ENCODE measurements at regions not wholly inside any gene's neighbourhood (a gene's known extent, or its start where the extent isn't known, plus 50 kb on each side); places are given as distances from the start of the nearest gene placed in this dataset.

DNA sequence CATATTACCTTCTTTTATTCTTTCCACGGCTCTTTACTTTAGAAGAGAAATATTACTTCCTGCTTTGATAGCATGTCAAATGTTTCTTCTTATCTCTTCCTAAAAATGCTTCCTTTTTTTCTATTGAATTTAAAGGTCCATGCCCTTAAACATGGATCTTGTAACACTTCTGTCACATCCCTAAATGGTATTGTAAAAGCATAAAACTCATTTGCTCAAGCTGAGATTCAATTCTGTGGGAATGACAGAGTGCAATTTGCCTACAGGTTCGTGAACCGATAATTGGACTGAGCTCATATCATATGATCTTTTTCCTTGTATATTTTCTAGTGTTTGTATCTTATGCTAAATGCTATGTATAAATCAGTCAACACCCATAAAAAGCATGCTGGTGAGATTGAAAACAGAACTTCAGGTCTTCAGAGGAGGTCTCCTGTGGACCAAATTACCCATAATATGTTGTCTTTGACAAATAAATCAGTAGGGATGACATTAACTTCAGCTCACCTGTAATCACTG, 429.3 kb downstream of the TMEM232 start:
- Histone ChIP-seq H3K9me2 (ENCODE audit: insufficient read depth) (peaks cover 6% of the 10 kb centered on the region; the same call in 1 of the 2 replicates), H3F3A (replicated peaks; ENCODE audit: low read depth) (no peaks in the 10 kb centered on the region), H3K27ac (ENCODE audit: low read depth) (no peak overlapping the region), H4K20me1 (replicated peaks; ENCODE audit: insufficient read depth) (no peaks in the 10 kb centered on the region), H3K36me3 (ENCODE audit: insufficient read depth) (no peaks in the 10 kb centered on the region), H2AFZ (no peak overlapping the region), H3K79me2 (replicated peaks; ENCODE audit: insufficient read depth) (no peaks in the 10 kb centered on the region), H3K4me1 (ENCODE audit: insufficient read depth) (no peaks in the 10 kb centered on the region), H3K4me2 (no peak overlapping the region), H3K4me3 (no peak overlapping the region), H3K27me3 (ENCODE audit: insufficient read depth) (no peaks in the 10 kb centered on the region)
- DNase-seq (ENCODE audit: low spot score) (no peak), ATAC-seq (no peak)
- TF ChIP-seq, protein P1, sequence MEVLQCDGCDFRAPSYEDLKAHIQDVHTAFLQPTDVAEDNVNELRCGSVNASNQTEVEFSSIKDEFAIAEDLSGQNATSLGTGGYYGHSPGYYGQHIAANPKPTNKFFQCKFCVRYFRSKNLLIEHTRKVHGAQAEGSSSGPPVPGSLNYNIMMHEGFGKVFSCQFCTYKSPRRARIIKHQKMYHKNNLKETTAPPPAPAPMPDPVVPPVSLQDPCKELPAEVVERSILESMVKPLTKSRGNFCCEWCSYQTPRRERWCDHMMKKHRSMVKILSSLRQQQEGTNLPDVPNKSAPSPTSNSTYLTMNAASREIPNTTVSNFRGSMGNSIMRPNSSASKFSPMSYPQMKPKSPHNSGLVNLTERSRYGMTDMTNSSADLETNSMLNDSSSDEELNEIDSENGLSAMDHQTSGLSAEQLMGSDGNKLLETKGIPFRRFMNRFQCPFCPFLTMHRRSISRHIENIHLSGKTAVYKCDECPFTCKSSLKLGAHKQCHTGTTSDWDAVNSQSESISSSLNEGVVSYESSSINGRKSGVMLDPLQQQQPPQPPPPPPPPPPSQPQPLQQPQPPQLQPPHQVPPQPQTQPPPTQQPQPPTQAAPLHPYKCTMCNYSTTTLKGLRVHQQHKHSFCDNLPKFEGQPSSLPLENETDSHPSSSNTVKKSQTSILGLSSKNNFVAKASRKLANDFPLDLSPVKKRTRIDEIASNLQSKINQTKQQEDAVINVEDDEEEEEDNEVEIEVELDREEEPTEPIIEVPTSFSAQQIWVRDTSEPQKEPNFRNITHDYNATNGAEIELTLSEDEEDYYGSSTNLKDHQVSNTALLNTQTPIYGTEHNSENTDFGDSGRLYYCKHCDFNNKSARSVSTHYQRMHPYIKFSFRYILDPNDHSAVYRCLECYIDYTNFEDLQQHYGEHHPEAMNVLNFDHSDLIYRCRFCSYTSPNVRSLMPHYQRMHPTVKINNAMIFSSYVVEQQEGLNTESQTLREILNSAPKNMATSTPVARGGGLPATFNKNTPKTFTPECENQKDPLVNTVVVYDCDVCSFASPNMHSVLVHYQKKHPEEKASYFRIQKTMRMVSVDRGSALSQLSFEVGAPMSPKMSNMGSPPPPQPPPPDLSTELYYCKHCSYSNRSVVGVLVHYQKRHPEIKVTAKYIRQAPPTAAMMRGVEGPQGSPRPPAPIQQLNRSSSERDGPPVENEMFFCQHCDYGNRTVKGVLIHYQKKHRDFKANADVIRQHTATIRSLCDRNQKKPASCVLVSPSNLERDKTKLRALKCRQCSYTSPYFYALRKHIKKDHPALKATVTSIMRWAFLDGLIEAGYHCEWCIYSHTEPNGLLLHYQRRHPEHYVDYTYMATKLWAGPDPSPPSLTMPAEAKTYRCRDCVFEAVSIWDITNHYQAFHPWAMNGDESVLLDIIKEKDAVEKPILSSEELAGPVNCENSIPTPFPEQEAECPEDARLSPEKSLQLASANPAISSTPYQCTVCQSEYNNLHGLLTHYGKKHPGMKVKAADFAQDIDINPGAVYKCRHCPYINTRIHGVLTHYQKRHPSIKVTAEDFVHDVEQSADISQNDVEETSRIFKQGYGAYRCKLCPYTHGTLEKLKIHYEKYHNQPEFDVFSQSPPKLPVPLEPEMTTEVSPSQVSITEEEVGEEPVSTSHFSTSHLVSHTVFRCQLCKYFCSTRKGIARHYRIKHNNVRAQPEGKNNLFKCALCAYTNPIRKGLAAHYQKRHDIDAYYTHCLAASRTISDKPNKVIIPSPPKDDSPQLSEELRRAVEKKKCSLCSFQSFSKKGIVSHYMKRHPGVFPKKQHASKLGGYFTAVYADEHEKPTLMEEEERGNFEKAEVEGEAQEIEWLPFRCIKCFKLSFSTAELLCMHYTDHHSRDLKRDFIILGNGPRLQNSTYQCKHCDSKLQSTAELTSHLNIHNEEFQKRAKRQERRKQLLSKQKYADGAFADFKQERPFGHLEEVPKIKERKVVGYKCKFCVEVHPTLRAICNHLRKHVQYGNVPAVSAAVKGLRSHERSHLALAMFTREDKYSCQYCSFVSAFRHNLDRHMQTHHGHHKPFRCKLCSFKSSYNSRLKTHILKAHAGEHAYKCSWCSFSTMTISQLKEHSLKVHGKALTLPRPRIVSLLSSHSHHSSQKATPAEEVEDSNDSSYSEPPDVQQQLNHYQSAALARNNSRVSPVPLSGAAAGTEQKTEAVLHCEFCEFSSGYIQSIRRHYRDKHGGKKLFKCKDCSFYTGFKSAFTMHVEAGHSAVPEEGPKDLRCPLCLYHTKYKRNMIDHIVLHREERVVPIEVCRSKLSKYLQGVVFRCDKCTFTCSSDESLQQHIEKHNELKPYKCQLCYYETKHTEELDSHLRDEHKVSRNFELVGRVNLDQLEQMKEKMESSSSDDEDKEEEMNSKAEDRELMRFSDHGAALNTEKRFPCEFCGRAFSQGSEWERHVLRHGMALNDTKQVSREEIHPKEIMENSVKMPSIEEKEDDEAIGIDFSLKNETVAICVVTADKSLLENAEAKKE (CRISPR knock-in tag; IDR thresholded peaks at IDR 0.05): no peak
- TF ChIP-seq, protein P2, sequence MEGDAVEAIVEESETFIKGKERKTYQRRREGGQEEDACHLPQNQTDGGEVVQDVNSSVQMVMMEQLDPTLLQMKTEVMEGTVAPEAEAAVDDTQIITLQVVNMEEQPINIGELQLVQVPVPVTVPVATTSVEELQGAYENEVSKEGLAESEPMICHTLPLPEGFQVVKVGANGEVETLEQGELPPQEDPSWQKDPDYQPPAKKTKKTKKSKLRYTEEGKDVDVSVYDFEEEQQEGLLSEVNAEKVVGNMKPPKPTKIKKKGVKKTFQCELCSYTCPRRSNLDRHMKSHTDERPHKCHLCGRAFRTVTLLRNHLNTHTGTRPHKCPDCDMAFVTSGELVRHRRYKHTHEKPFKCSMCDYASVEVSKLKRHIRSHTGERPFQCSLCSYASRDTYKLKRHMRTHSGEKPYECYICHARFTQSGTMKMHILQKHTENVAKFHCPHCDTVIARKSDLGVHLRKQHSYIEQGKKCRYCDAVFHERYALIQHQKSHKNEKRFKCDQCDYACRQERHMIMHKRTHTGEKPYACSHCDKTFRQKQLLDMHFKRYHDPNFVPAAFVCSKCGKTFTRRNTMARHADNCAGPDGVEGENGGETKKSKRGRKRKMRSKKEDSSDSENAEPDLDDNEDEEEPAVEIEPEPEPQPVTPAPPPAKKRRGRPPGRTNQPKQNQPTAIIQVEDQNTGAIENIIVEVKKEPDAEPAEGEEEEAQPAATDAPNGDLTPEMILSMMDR (conservative IDR thresholded peaks at IDR 0.05; ENCODE audit: low read depth in 2 of 2): no peak
- TF ChIP-seq ZNF114 (CRISPR knock-in tag; IDR thresholded peaks at IDR 0.05): no peak
- TF ChIP-seq EZH2 (IDR thresholded peaks at IDR 0.05; ENCODE audit: low read depth, unreplicated experiment): no peak
- TF ChIP-seq CREB1 (CRISPR knock-in tag; IDR thresholded peaks at IDR 0.05; ENCODE audit: low read depth): no peak
- no peak for TF ChIP-seq STAT1 (IDR thresholded peaks at IDR 0.05; ENCODE audit: unreplicated experiment)
- no peak for TF ChIP-seq NANOG (IDR thresholded peaks at IDR 0.05; ENCODE audit: borderline replicate concordance)
- TF ChIP-seq, protein P3, sequence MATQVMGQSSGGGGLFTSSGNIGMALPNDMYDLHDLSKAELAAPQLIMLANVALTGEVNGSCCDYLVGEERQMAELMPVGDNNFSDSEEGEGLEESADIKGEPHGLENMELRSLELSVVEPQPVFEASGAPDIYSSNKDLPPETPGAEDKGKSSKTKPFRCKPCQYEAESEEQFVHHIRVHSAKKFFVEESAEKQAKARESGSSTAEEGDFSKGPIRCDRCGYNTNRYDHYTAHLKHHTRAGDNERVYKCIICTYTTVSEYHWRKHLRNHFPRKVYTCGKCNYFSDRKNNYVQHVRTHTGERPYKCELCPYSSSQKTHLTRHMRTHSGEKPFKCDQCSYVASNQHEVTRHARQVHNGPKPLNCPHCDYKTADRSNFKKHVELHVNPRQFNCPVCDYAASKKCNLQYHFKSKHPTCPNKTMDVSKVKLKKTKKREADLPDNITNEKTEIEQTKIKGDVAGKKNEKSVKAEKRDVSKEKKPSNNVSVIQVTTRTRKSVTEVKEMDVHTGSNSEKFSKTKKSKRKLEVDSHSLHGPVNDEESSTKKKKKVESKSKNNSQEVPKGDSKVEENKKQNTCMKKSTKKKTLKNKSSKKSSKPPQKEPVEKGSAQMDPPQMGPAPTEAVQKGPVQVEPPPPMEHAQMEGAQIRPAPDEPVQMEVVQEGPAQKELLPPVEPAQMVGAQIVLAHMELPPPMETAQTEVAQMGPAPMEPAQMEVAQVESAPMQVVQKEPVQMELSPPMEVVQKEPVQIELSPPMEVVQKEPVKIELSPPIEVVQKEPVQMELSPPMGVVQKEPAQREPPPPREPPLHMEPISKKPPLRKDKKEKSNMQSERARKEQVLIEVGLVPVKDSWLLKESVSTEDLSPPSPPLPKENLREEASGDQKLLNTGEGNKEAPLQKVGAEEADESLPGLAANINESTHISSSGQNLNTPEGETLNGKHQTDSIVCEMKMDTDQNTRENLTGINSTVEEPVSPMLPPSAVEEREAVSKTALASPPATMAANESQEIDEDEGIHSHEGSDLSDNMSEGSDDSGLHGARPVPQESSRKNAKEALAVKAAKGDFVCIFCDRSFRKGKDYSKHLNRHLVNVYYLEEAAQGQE (IDR thresholded peaks at IDR 0.05; ENCODE audit: unreplicated experiment): no peak
- Mint-ChIP-seq H3K36me3 (ENCODE audit: low read depth) (no peaks in the 10 kb centered on the region), H3K27me3 (ENCODE audit: insufficient read depth, low read depth, poor library complexity) (no peaks in the 10 kb centered on the region), H3K9me3 (no peaks in the 10 kb centered on the region), H3K4me3 (no peak overlapping the region), H3K27ac (no peak overlapping the region), H3K4me1 (no peaks in the 10 kb centered on the region)

All from GM23338 (cell line).